GM12873 (cell line): ENCODE measurements at regions not wholly inside any gene's neighbourhood (a gene's known extent, or its start where the extent isn't known, plus 50 kb on each side); places are given as distances from the start of the nearest gene placed in this dataset.

Experiments
- CTCF ChIP-seq: IDR thresholded peaks from 2 replicates; pipeline ENCODE4 v1.5.1; 2012; ENCODE audit warnings: low read depth, mild to moderate bottlenecking, moderate library complexity, low read length, control low read depth; ENCODE audit not compliant: insufficient read depth; ENCODE audit errors: missing control alignments

DNA sequence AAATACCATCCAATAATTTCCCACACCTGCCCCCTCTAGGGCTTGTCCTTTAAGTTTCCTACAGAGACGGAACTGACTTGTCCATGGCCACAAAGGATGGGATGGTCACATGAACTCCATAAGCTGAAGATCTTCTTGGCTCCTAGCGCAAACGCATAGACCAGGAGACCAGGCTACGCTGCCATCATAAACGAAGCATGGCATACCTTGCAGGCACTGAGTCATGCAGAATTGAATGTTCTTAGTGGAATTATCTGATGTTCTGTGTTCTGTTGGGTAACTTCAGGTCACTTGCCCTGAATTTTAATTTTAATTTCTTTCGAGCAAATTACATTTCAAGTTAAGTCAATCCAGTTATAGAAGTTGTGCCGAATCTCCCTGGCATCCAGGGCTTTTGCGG, 96.4 kb upstream of the STARD13 start:
- no peak for TF ChIP-seq CTCF

DNA sequence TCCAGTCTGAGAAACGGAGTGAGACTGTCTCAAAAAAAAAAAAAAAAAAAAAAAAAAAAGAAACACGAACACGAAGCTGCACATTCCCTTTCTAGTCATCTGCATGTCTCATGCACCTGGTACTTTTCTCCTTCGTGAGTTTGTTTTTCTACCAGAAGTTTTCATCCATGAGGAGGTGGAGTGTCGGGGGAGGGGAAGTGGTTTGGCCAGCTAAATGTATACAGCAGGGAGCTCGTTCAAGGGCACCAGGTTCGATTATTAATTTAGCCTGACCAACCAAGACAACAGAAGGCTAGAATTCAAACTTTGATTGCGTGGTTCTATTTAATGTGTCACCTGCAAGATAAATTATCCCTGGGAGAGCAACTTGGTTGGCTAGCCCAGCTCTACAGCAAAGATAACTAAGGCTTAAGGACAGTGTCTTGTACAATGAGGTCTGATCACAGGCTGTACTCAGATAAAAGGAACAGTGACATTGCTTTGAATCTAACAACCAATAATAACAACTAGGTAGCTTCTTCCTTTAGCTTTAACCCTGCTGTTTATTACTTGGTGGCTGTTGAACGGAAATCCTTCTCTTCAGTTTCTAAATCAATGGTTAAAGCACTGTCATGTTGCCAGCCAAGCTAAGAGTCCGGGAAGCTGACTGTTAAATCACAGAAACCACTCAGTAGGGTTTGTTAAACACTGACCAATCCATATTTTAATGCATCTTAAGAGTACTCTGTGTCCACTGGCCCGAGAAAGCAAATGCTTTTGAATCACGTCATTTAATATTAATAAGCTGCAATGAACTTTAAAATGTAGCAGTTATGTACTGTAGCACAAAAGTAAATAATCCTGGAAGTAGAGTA, 98.4 kb upstream of the STARD13 start:
- no peak for TF ChIP-seq CTCF

- TF ChIP-seq CTCF = peak; percentile 27
Observed at GRCh38 chr13:33388286-33388998, 102.9 kb upstream of the STARD13 start.

GRCh38 chr13:33392794-33393405, 107.3 kb upstream of the STARD13 start:
- no peak for TF ChIP-seq CTCF

DNA sequence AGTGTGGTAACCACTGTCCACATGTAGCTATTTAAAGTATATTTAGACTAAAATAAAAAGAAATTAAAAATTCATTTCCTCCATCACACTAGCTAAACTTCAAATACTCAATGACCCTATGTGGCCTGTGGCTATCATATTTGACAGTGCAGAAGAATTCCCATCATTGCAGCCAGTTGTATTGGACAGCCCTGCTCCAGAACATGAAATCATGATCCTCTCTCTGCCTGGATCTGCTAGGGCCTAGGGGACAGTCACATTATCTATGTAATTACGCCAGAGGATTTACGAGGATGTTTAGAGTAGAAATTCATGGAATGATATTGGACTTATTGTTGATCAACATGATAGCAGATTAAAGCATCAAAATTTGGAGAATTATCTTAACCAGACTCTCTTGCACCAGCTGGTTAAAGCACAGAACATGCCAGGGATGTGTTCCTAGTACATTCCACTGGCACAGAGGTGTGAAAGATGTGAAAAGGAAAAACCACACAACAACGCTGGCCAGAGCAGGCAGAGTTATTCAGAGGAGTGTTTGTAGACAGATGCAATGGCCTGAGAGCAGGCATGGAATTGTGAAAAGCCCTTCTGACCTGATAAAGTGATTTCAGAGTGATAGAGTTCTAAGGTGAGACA, 108.9 kb upstream of the STARD13 start:
- TF ChIP-seq CTCF = no peak

- TF ChIP-seq CTCF = no peak
Observed at GRCh38 chr13:33401238-33401637, 115.7 kb upstream of the STARD13 start.

DNA sequence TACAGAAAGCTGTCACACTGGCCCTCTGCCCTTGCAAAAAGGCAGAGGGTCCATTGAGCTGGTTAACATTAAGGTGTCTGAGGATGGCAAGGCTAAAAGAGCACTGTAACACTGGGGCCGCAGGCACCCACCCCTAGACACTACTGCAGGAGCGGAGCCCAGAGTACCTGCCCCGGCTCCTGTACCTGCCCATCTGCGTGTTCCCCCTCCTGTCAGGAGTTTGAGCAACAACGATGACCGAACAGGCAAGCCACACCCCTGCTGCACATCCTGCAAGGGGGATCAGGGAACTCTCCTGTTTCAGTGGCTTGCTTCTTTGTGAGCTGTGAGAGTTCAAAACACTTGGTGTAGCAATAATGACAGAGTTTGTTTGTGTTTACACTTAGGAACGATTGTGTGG, 117.4 kb upstream of the STARD13 start:
- no peak for TF ChIP-seq CTCF
